Tibial artery (tissue), 4 donors: ENCODE measurements at regions not wholly inside any gene's neighbourhood (a gene's known extent, or its start where the extent isn't known, plus 50 kb on each side); places are given as distances from the start of the nearest gene placed in this dataset.
A peak's percentile ranks its signal among the peaks of the same experiment; 100 is the strongest.

Source experiments
- DNase-seq, 2 donors: peaks; one replicate each; pipeline ENCODE4 v3.0.0-alpha.2; 2019
- H3K27ac ChIP-seq, 2 donors: fragments of 200-600 bp; sonication (generic) in 1 of 2; 1 replicate in 1 of 2; 2 replicates in 1 of 2; pipeline ENCODE4 v1.5.1; 2018 to 2019; ENCODE audit warnings: mild to moderate bottlenecking in 1 of 2
- H3K27me3 ChIP-seq, 2 donors: fragments of 200-600 bp; sonication (generic) in 1 of 2; one replicate each; pipeline versions ENCODE4 v1.5.1 to v1.6.0; 2016 to 2019
- H3K36me3 ChIP-seq, 3 donors: fragments of 200-600 bp; sonication (generic) in 2 of 3; one replicate each; pipeline ENCODE4 v1.5.1; 2016 to 2019; ENCODE audit warnings: mild to moderate bottlenecking in 2 of 3
- H3K4me1 ChIP-seq, 4 donors: fragments of 200-600 bp; sonication (generic) in 2 of 4; 1 replicate in 3 of 4; 2 replicates in 1 of 4; pipeline ENCODE4 v1.5.1; 2016 to 2019
- H3K4me3 ChIP-seq, 2 donors: fragments of 200-600 bp; sonication (generic) in 1 of 2; 1 replicate in 1 of 2; 2 replicates in 1 of 2; pipeline ENCODE4 v1.5.1; 2018 to 2019; ENCODE audit warnings: mild to moderate bottlenecking in 2 of 2
- H3K9me3 ChIP-seq, 3 donors: fragments of 200-600 bp; sonication (generic) in 1 of 3; one replicate each; pipeline ENCODE4 v1.5.1; 2016 to 2019
- intact Hi-C: fragments of 100-400 bp; cut with DNase I; formaldehyde crosslinking; loops from one replicate; pipeline ENCODE4 v1.15.0; 2023; ENCODE audit warnings: low total_unique reads
- TF ChIP-seq, protein P1 (sequence below), 2 experiments: fragments of 200-600 bp in 1 of 2; fragments of 450-650 bp in 1 of 2; IDR thresholded peaks; one replicate each; pipeline ENCODE4 v1.5.1; 2017 to 2019; ENCODE audit warnings: antibody characterized with exemption in 2 of 2, mild to moderate bottlenecking in 1 of 2, moderate library complexity in 1 of 2

DNA sequence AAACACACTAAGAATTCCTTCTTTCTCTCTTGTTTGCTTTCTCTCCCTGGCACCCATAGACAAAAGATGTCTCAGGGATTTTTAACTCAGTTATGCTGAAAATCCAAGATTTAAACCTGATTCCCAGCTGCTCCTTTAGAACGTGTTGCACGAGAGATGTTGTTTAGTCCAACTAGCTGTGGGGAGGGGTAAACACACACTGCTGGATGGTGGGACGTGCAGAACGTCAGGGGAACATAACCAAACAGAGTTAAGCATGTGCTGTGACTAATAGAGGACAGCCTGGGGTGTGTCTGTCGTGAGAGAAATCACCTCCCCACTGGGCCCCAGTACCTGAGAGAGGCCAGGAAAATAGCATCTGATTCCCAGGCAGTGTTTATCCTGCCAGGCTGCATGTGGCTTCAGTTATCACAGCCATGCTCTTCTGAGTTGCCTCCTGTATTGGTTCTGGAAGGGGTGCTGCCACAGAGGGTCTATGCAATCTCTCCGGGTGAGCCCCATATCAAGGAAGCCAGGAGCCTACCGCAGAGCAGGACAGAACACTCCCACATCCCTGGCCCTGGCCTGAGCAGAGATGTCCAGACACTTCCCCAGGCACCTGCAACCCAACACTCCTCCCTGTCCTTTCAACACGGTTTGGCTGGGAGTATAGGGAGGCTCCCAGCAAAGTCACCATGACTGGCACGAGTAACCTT is 112.7 kb upstream of the EGLN3 start:
- no peaks in the 10 kb centered on the region for H3K36me3 ChIP-seq
- no peaks in the 10 kb centered on the region for H3K27me3 ChIP-seq
- no peaks in the 10 kb centered on the region for H3K9me3 ChIP-seq
- peak in 1 of 2 donors; percentile 69 for DNase-seq
- H3K4me1 ChIP-seq = peaks cover 0 to 48% (median 14%) of the 10 kb centered on the region in 4 donors
- intact Hi-C loops = loop anchor here (5.0 kb wide), 1 partner anchor 121 kb away; no protein-coding TSS in a partner anchor
- TF ChIP-seq, protein P1, sequence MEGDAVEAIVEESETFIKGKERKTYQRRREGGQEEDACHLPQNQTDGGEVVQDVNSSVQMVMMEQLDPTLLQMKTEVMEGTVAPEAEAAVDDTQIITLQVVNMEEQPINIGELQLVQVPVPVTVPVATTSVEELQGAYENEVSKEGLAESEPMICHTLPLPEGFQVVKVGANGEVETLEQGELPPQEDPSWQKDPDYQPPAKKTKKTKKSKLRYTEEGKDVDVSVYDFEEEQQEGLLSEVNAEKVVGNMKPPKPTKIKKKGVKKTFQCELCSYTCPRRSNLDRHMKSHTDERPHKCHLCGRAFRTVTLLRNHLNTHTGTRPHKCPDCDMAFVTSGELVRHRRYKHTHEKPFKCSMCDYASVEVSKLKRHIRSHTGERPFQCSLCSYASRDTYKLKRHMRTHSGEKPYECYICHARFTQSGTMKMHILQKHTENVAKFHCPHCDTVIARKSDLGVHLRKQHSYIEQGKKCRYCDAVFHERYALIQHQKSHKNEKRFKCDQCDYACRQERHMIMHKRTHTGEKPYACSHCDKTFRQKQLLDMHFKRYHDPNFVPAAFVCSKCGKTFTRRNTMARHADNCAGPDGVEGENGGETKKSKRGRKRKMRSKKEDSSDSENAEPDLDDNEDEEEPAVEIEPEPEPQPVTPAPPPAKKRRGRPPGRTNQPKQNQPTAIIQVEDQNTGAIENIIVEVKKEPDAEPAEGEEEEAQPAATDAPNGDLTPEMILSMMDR (IDR thresholded peaks at IDR 0.05) = no peak
- H3K4me3 ChIP-seq = no peak overlapping the region
- peak overlapping the region; percentile 18 to 55 for H3K27ac ChIP-seq

DNA sequence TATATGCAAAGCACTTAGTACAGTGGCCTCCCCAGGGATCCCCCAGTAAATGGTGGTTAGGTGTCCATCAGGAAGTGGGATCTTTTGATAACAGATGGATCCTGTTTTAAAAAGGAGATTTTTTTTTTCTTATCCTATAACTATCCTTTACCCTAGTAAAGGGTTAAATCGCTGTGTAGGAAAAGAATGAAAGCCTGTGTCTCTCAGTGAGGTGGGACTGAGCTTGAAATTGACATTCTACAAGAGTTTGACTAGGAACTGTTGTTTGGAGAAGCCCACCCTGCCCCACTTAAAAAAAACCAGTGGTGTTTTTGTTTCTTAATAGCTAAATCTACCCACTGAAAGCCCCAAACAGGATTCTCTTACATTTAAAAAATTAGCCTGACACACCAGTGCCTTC is 112.2 kb upstream of the EGLN3 start:
- intact Hi-C loops = loop anchor here (5.0 kb wide), 1 partner anchor 121 kb away; no protein-coding TSS in a partner anchor
- TF ChIP-seq, protein P1 (IDR thresholded peaks at IDR 0.05) = no peak
- H3K9me3 ChIP-seq = no peaks in the 10 kb centered on the region
- no peak overlapping the region for H3K4me3 ChIP-seq
- no peaks in the 10 kb centered on the region for H3K36me3 ChIP-seq
- H3K27me3 ChIP-seq = no peaks in the 10 kb centered on the region
- no peak for DNase-seq
- H3K27ac ChIP-seq = peak overlapping the region; percentile 18 to 55
- peaks cover 0 to 48% (median 14%) of the 10 kb centered on the region in 4 donors for H3K4me1 ChIP-seq

DNA sequence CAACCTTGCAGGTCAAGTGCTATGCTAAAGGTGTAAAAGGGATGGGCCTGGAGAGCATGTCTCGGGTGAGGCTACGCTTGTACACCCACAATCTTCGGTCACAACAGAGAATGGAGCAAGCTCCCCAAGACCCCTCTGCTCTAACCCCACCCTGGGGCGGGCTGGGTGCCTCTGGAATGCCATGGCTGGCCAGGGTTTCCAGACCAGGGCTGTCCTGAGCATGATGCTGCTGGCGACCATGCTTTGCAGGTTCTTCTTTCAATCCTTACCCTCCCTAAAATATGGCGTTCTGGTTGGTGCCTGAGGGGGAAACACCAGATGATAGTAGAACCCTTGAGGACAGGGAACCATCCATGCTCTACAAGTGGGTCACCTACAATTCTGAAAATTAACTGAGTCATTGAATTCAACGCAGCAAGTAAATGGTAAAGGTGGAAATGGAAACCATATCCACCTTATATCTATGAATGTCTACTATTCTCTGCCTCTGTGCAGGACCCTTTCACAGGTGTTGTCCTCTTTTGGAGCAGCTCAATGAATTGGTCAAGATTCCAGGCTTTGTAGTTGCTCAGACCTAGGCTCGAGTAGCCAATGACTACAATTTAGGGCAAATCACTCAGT is 111.6 kb upstream of the EGLN3 start:
- H3K9me3 ChIP-seq = no peaks in the 10 kb centered on the region
- no peak for DNase-seq
- intact Hi-C loops = loop anchor here (5.0 kb wide), 1 partner anchor 120 kb away; no protein-coding TSS in a partner anchor
- peaks cover 0 to 48% (median 14%) of the 10 kb centered on the region in 4 donors for H3K4me1 ChIP-seq
- H3K4me3 ChIP-seq = no peak overlapping the region
- no peaks in the 10 kb centered on the region for H3K36me3 ChIP-seq
- TF ChIP-seq, protein P1 (IDR thresholded peaks at IDR 0.05) = no peak
- H3K27ac ChIP-seq = peak overlapping the region in 1 of 2 donors; percentile 55
- no peaks in the 10 kb centered on the region for H3K27me3 ChIP-seq

DNA sequence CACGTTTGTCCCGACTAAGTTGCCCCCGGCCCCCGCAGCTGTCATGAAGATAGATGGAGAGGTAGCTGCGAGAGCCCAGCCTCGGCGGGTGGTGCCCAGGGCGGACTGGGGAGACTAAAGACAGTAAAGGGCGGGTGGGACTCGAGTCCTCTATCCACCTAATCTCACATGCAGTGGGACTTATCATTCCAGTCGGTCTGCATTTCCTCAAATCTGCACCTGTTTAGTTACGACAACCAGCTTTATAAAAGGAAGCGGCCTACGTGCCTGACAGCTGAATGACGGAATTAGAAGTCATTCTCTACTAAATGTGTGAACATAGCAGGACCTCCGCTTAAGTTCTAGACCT is 109.8 kb upstream of the EGLN3 start:
- Histone ChIP-seq H3K9me3 (no peaks in the 10 kb centered on the region), H3K27me3 (no peaks in the 10 kb centered on the region), H3K36me3 (no peaks in the 10 kb centered on the region), H3K27ac (peak overlapping the region; percentile 90 to 96), H3K4me3 (peak overlapping the region; percentile 58 to 64), H3K4me1 (peaks cover 0 to 38% (median 12%) of the 10 kb centered on the region in 4 donors)
- DNase-seq = no peak
- intact Hi-C loops = loop anchor here (5.0 kb wide), 1 partner anchor 118 kb away; no protein-coding TSS in a partner anchor
- TF ChIP-seq, protein P1 (IDR thresholded peaks at IDR 0.05) = no peak

DNA sequence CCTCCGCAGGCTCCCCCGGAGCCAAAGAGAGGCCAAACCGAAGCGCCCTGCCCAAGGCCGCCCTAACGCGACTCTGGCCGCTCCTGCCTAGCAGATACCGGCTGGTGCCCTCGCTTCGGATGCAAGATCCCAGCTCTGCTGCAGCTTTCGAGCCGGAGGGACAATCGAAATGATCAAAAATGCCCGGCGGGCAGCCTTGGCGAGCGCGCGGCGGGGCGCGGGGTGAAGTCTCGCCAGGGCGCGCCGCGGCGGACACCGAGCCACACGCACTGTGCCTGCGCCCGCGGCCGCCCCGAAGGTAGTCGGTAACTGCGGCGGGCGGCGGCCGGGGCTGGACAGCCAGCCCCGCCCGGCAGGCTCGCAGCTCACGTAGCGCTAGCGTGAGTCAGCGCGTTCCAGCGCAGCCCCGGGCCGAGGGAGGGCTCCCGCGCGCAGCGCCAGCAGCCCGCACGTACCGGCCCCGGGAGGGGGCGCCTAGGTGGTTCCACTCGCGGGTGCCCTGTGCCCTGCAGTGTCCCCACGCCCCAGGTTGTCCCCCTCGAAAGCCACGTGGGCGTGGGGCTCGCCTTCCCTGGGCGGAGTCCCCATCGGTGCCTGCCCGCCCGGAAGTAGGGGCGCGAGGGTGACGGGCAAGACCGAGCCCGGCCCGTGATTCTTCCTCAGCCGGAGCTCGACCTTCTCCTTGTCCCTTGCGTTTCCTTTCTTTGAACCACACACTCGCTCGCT is 109.2 kb upstream of the EGLN3 start:
- DNase-seq = peak; percentile 72 to 89
- peaks cover 0 to 32% (median 11%) of the 10 kb centered on the region in 4 donors for H3K4me1 ChIP-seq
- TF ChIP-seq, protein P1 (IDR thresholded peaks at IDR 0.05) = peak; percentile 15 to 18
- H3K4me3 ChIP-seq = peak overlapping the region; percentile 58 to 64
- no peaks in the 10 kb centered on the region for H3K36me3 ChIP-seq
- H3K27me3 ChIP-seq = no peaks in the 10 kb centered on the region
- intact Hi-C loops = loop anchor here (5.0 kb wide), 1 partner anchor 118 kb away; no protein-coding TSS in a partner anchor
- H3K9me3 ChIP-seq = no peaks in the 10 kb centered on the region
- peak overlapping the region; percentile 90 to 96 for H3K27ac ChIP-seq
